Astrocyte of the cerebellum (primary cell): ENCODE measurements at regions not wholly inside any gene's neighbourhood (a gene's known extent, or its start where the extent isn't known, plus 50 kb on each side); places are given as distances from the start of the nearest gene placed in this dataset.

Experiments
- DNase-seq: peaks from one replicate; pipeline ENCODE4 v3.0.0-alpha.2; 2011; ENCODE audit warnings: low read depth
- H3K4me3 ChIP-seq: 2 replicates; pipeline ENCODE4 v1.5.1; 2011; ENCODE audit warnings: mild to moderate bottlenecking, low read depth, low read length, moderate library complexity
- in situ Hi-C: cut with HindIII; loops from 2 replicates; pipeline ENCODE4 v1.10.0; 2017; ENCODE audit warnings: low sequenced_read_pairs
- TF ChIP-seq, protein P1 (sequence below): IDR thresholded peaks from 2 replicates; pipeline ENCODE4 v1.5.1; 2012; ENCODE audit warnings: low read length, low read depth, moderate library complexity, mild to moderate bottlenecking; ENCODE audit errors: missing control alignments

DNA sequence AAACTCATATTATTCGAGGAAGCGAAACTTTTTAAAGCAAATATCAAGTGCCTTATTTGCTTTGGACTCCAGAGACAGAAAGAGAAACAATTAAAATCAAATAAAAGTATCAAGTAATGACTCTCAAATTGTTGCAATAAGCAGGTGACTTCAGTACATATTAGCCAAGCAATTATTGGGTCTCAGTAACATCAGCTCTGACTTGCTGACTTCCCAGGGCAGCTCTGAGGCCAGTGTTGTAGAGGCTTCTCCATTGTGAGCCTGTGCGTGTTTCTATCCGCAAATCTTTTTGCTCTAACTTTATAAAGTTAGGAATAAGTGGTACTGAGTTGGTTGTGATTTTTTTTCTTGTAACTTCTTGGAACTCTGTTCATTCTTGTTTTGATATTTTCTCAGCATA, 186.8 kb upstream of the PRLR start:
- H3K4me3 ChIP-seq, result no peak overlapping the region
- TF ChIP-seq, protein P1, sequence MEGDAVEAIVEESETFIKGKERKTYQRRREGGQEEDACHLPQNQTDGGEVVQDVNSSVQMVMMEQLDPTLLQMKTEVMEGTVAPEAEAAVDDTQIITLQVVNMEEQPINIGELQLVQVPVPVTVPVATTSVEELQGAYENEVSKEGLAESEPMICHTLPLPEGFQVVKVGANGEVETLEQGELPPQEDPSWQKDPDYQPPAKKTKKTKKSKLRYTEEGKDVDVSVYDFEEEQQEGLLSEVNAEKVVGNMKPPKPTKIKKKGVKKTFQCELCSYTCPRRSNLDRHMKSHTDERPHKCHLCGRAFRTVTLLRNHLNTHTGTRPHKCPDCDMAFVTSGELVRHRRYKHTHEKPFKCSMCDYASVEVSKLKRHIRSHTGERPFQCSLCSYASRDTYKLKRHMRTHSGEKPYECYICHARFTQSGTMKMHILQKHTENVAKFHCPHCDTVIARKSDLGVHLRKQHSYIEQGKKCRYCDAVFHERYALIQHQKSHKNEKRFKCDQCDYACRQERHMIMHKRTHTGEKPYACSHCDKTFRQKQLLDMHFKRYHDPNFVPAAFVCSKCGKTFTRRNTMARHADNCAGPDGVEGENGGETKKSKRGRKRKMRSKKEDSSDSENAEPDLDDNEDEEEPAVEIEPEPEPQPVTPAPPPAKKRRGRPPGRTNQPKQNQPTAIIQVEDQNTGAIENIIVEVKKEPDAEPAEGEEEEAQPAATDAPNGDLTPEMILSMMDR, result no peak
- DNase-seq, result no peak
- in situ Hi-C loops, result no loop called here

DNA sequence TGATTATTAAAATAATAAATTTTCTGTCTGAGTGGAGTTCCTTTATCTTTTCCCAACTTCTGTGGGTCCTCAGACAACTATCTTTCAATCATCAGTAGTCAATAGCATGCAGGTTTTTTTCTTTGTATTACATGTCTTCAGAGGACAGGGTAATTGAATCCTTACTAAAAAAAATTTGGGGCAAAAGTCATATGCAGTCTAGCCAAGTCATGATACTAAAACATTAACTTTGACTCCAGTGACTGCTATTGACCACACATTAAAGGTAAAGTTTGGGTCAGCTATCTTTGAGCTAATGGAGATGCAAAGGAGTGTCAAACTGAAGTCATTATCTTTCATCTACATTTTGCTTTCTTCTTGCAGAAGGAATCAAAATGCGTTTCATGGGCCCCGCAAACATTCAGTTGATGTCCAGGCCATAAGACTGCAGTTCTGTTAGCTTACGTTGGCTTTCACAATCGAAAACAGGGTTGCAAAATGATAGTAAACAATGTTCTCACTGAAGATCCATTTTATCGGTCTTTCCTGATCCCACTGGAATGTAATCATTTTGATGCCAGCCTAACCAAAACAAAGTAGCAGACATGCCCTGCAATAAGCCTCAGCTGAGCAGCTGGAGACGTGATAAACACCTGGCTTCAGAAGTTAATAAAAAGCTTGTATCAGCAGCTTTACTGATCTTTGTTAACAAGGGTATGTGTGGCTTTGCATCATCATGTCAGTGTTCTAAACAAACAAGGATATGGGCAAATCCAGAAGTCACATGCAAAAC, 186.1 kb upstream of the PRLR start:
- no peak overlapping the region for H3K4me3 ChIP-seq
- in situ Hi-C loops, result no loop called here
- DNase-seq, result no peak
- TF ChIP-seq, protein P1, result no peak

DNA sequence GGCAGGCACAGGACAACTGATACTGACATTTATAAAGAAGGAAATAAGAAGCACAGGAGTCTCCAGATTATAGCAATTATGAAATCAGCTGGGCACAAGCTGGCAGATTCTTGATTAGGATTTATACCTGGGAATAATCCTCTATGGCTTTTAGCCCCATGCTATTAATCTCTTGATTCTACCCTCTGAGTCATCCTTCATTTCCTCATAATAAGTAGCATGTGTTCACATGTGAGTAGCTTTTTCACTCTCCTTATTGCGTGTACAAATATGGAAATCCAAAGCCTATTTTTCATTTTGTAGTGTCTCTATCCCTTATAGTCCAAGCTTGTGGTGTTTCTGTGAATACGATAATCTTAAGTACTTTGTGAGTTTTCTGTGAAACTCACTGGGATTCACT, 185.0 kb upstream of the PRLR start:
- in situ Hi-C loops, result no loop called here
- TF ChIP-seq, protein P1, result no peak
- DNase-seq, result no peak
- H3K4me3 ChIP-seq, result no peak overlapping the region

DNA sequence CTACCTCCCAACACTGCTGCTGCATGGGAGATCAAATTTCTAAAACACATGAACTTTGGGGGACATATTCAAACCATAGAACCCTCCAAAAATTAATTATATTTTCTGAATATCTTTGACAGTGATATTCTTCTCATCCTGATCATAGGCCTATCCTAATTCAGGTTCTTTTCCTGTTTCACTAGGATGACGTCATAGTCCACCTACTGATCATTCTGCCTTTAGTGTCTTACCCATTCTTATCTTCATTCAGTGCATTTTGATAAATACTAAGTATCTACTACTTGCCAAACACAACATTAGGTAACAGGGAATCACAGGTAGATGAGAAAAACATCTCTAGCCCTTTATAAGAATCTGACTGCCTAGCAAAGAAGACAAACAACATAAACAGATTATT, 179.1 kb upstream of the PRLR start:
- DNase-seq, result no peak
- H3K4me3 ChIP-seq, result no peak overlapping the region
- in situ Hi-C loops, result no loop called here
- TF ChIP-seq, protein P1, result no peak

DNA sequence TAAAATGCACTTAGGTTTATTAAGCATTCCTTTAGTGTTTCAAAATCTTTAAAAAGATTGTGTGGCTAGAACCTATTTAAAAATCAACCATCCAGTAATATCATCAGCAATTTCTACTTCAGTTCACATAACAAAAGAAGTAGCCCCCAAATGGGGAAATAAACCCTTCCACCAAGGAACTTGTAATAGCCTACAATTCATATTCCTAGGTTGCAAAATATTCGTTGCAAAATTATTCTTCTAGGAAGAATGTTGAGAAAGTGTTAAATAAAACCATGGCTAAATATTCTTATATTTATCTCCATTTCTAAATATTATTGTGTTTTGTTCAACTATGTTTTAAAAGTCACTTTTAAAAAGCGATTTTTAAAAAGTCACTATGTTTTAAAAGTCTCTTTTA, 177.9 kb upstream of the PRLR start:
- DNase-seq, result no peak
- no peak overlapping the region for H3K4me3 ChIP-seq
- TF ChIP-seq, protein P1, result no peak
- in situ Hi-C loops, result no loop called here

DNA sequence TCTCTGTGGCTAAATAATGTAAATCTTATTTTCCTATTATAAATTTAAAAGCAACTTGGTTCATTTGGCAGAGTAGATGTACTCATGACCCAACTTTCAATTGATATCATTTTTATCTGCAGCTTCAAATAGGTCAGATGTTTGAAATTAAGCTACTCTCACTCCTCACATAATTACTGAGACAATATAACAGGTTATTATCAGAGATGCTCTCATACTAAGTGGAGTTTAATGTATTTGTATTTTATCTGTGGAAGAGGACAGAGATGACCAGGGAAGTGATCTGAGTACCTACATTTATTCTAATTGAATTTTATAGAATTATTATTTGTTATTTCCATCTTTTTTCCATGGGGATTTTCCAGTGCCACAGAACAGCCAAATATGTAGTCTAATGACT, 177.4 kb upstream of the PRLR start:
- TF ChIP-seq, protein P1, result no peak
- in situ Hi-C loops, result no loop called here
- no peak for DNase-seq
- no peak overlapping the region for H3K4me3 ChIP-seq
